ENCODE measurements at regions not wholly inside any gene's neighbourhood (a gene's known extent, or its start where the extent isn't known, plus 50 kb on each side); places are given as distances from the start of the nearest gene placed in this dataset.

GRCh38 chr10:130500261-130501000 is 364.2 kb downstream of the GLRX3 start:
- TF ChIP-seq TAF1 (IDR thresholded peaks at IDR 0.05; ENCODE audit: low read depth, low read length), result no peak
- TF ChIP-seq POLR2A (IDR thresholded peaks at IDR 0.05; ENCODE audit: low read depth, low read length), result no peak
- no peak for TF ChIP-seq SPI1 (IDR thresholded peaks at IDR 0.05; ENCODE audit: low read depth, low read length)
- no peak for TF ChIP-seq PAX5 (IDR thresholded peaks at IDR 0.05; ENCODE audit: insufficient read depth, low read length, severe bottlenecking)
- no peak for TF ChIP-seq POU2F2 (IDR thresholded peaks at IDR 0.05; ENCODE audit: low read depth, low read length)
- no peak for TF ChIP-seq POLR2AphosphoS5 (IDR thresholded peaks at IDR 0.05; ENCODE audit: low read depth, low read length)
- no peak for DNase-seq (ENCODE audit: insufficient read length, low spot score)
- FAIRE-seq, result no peak

DNA sequence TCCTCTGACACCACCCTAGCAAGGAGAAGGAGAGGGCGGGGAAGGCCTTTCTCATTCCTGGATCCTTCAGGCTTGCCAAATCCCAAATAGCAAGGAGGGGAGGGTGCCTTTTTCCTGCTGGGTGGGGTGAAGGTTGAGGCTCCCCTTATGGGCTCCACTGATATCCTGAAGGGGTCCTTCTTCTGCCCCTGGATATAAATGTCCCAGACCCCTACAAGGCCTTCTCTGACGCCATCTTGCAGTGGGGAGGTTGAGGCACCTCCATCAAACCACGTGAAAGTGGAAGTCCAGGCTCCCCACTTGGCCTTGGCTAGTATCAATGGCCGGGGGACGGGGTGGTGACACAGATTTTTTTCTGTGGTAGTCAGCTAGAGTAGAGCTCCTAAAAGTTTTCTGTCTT is 371.3 kb downstream of the GLRX3 start:
- FAIRE-seq (no peak), DNase-seq (ENCODE audit: insufficient read length, low spot score) (no peak)
- TF ChIP-seq PAX5 (IDR thresholded peaks at IDR 0.05; ENCODE audit: insufficient read depth, low read length, severe bottlenecking), result no peak
- TF ChIP-seq TAF1 (IDR thresholded peaks at IDR 0.05; ENCODE audit: low read depth, low read length), result no peak
- no peak for TF ChIP-seq POLR2A (IDR thresholded peaks at IDR 0.05; ENCODE audit: low read depth, low read length)
- TF ChIP-seq SPI1 (IDR thresholded peaks at IDR 0.05; ENCODE audit: low read depth, low read length), result no peak
- TF ChIP-seq POLR2AphosphoS5 (IDR thresholded peaks at IDR 0.05; ENCODE audit: low read depth, low read length), result no peak
- no peak for TF ChIP-seq POU2F2 (IDR thresholded peaks at IDR 0.05; ENCODE audit: low read depth, low read length)

- TF ChIP-seq PAX5 (IDR thresholded peaks at IDR 0.05; ENCODE audit: insufficient read depth, low read length, severe bottlenecking) (no peak), TAF1 (IDR thresholded peaks at IDR 0.05; ENCODE audit: low read depth, low read length) (no peak), SPI1 (IDR thresholded peaks at IDR 0.05; ENCODE audit: low read depth, low read length) (no peak), POLR2AphosphoS5 (IDR thresholded peaks at IDR 0.05; ENCODE audit: low read depth, low read length) (no peak), POU2F2 (IDR thresholded peaks at IDR 0.05; ENCODE audit: low read depth, low read length) (no peak), POLR2A (IDR thresholded peaks at IDR 0.05; ENCODE audit: low read depth, low read length) (no peak)
- DNase-seq (ENCODE audit: insufficient read length, low spot score) (no peak), FAIRE-seq (no peak)
These were observed 373.9 kb downstream of the GLRX3 start for GRCh38 chr10:130509881-130510689.

DNA sequence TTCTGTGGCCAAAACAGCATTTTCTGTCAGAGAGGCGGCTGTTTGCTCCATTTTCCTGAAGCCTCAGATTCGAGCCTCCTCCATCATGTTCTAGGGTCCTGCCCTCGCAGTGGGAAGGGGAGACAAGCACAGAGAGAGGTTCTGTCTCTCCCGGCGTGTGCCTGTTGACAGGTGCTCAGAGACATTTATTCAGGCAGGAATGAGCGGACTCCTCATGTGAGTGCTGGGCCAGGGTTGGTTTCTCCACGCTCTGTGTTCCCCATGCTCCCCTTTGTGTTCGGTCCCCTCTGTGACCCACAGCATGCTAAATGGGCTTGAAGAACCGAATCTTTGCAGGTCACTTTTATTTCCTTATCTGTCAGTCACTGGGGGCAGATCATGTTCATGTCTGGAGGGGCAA is 374.6 kb downstream of the GLRX3 start:
- no peak for FAIRE-seq

DNA sequence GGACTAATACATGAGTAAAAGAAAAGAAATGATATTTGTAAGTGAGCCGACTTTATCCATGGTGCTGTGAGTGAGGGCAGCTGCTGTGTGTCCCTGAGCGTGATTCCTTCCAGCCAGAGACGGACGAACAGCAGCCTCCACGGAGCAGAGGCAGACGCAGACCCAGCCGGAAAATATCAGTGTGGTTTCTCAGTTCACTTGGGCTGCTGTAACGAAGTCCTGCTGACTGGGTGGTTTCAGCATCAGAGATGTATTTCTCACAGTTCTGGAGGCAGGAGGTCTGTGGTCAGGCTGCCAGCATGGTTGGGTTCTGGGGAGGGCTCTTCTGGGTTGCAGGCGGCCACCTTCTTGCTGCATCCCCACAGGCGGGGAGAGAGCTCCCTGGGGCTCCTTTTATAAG is 375.6 kb downstream of the GLRX3 start:
- no peak for DNase-seq (ENCODE audit: insufficient read length, low spot score)
- FAIRE-seq, result no peak
- TF ChIP-seq POU2F2 (IDR thresholded peaks at IDR 0.05; ENCODE audit: low read depth, low read length) (no peak), TAF1 (IDR thresholded peaks at IDR 0.05; ENCODE audit: low read depth, low read length) (no peak), POLR2AphosphoS5 (IDR thresholded peaks at IDR 0.05; ENCODE audit: low read depth, low read length) (no peak), POLR2A (IDR thresholded peaks at IDR 0.05; ENCODE audit: low read depth, low read length) (no peak), PAX5 (IDR thresholded peaks at IDR 0.05; ENCODE audit: insufficient read depth, low read length, severe bottlenecking) (no peak), SPI1 (IDR thresholded peaks at IDR 0.05; ENCODE audit: low read depth, low read length) (no peak)

More for the DNA sequence above, 374.6 kb downstream of the GLRX3 start:
- no peak for TF ChIP-seq POLR2AphosphoS5 (IDR thresholded peaks at IDR 0.05; ENCODE audit: low read depth, low read length)
- TF ChIP-seq TAF1 (IDR thresholded peaks at IDR 0.05; ENCODE audit: low read depth, low read length), result no peak
- TF ChIP-seq SPI1 (IDR thresholded peaks at IDR 0.05; ENCODE audit: low read depth, low read length), result no peak
- TF ChIP-seq PAX5 (IDR thresholded peaks at IDR 0.05; ENCODE audit: insufficient read depth, low read length, severe bottlenecking), result no peak
- no peak for TF ChIP-seq POLR2A (IDR thresholded peaks at IDR 0.05; ENCODE audit: low read depth, low read length)
- no peak for TF ChIP-seq POU2F2 (IDR thresholded peaks at IDR 0.05; ENCODE audit: low read depth, low read length)
- no peak for DNase-seq (ENCODE audit: insufficient read length, low spot score)

DNA sequence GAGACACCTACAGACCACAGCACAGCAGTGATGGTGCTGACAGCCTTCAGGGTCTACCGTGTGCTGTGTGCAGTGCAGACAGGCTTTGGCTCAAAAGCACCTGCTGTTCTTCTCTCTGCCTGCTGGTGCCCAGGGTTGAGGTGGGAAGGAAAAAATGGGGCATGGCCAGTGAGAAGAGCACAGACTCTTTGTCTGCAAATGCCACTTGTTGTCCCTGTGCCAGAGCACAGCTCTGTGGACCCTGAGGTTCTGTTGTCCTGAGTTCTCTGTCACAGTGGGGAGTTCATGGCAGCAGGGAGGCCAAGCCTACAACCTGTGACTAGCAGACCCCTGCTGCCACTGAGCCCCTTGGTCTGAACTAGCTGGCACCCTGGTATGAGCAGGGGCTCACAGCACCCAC is 376.7 kb downstream of the GLRX3 start:
- TF ChIP-seq POLR2A (IDR thresholded peaks at IDR 0.05; ENCODE audit: low read depth, low read length), result no peak
- no peak for TF ChIP-seq POLR2AphosphoS5 (IDR thresholded peaks at IDR 0.05; ENCODE audit: low read depth, low read length)
- TF ChIP-seq PAX5 (IDR thresholded peaks at IDR 0.05; ENCODE audit: insufficient read depth, low read length, severe bottlenecking), result no peak
- no peak for TF ChIP-seq POU2F2 (IDR thresholded peaks at IDR 0.05; ENCODE audit: low read depth, low read length)
- TF ChIP-seq TAF1 (IDR thresholded peaks at IDR 0.05; ENCODE audit: low read depth, low read length), result no peak
- no peak for TF ChIP-seq SPI1 (IDR thresholded peaks at IDR 0.05; ENCODE audit: low read depth, low read length)
- FAIRE-seq, result no peak

DNA sequence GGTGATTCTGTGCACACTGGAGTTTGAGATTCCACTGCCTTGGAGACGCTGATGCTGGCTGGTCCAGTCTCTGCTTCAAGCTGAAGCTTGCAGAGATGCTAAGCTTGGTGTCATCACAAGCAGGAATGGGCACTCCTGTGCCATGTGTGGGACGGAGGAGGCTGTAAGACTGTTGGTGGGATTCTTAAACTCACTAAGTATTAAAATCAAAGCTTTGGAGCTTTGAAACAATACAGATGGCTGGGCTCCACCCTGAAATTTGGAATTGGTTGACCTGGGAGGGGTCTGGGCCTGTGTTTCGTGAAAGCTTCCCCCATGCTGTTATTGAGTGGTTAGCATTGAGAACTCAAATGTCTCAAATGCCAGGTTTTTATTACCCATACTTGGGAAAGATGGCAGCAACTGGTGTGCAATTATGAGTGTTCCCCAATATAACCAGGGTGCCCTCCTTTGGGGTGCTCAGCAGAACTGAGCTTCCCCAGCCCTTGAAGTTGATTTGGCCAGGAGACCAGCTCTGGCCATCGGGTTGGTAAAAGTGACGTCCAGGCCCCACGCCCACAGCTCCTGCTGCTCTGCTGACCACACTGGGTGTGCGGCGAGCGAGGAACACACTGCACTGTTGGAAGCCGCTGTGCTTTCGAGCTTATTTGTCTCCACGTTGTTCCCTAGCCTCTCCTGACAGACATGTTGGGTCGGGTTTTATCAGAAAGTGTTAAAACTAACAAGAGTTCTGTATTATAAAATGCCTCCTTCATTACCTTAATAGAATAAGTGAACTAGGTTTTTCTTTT is 377.7 kb downstream of the GLRX3 start:
- no peak for TF ChIP-seq PAX5 (IDR thresholded peaks at IDR 0.05; ENCODE audit: insufficient read depth, low read length, severe bottlenecking)
- no peak for TF ChIP-seq POU2F2 (IDR thresholded peaks at IDR 0.05; ENCODE audit: low read depth, low read length)
- no peak for TF ChIP-seq POLR2A (IDR thresholded peaks at IDR 0.05; ENCODE audit: low read depth, low read length)
- no peak for TF ChIP-seq SPI1 (IDR thresholded peaks at IDR 0.05; ENCODE audit: low read depth, low read length)
- no peak for TF ChIP-seq TAF1 (IDR thresholded peaks at IDR 0.05; ENCODE audit: low read depth, low read length)
- no peak for TF ChIP-seq POLR2AphosphoS5 (IDR thresholded peaks at IDR 0.05; ENCODE audit: low read depth, low read length)
- FAIRE-seq (no peak), DNase-seq (ENCODE audit: insufficient read length, low spot score) (no peak)

More for the DNA sequence above, 376.7 kb downstream of the GLRX3 start:
- DNase-seq (ENCODE audit: insufficient read length, low spot score), result no peak

GRCh38 chr10:130515670-130516069 is 379.5 kb downstream of the GLRX3 start:
- TF ChIP-seq POLR2AphosphoS5 (IDR thresholded peaks at IDR 0.05; ENCODE audit: low read depth, low read length) (no peak), POLR2A (IDR thresholded peaks at IDR 0.05; ENCODE audit: low read depth, low read length) (no peak), POU2F2 (IDR thresholded peaks at IDR 0.05; ENCODE audit: low read depth, low read length) (no peak), TAF1 (IDR thresholded peaks at IDR 0.05; ENCODE audit: low read depth, low read length) (no peak), SPI1 (IDR thresholded peaks at IDR 0.05; ENCODE audit: low read depth, low read length) (no peak), PAX5 (IDR thresholded peaks at IDR 0.05; ENCODE audit: insufficient read depth, low read length, severe bottlenecking) (no peak)
- FAIRE-seq (no peak), DNase-seq (ENCODE audit: insufficient read length, low spot score) (no peak)
